ENCODE measurements at regions not wholly inside any gene's neighbourhood (a gene's known extent, or its start where the extent isn't known, plus 50 kb on each side); places are given as distances from the start of the nearest gene placed in this dataset.

DNA sequence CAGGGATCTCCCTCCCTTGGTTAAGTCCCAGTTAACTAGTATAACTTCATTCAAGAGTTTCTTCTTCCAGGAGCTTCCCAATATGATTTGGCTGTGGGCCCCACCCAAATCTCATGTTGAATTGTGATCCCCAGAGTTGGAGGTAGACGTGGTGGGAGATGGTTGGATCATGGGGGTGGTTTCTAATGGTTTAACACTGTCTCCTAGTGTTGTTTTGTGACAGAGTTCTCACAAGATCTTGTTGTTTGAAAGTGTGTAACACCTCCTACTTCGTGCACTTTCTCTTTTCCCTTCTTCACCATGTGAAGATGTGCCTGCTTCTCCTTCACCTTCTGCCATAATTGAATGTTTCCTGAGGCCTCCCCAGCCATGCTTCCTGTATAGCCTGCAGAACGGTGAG is 251.8 kb upstream of the FGGY start:
- TF ChIP-seq, protein P1, sequence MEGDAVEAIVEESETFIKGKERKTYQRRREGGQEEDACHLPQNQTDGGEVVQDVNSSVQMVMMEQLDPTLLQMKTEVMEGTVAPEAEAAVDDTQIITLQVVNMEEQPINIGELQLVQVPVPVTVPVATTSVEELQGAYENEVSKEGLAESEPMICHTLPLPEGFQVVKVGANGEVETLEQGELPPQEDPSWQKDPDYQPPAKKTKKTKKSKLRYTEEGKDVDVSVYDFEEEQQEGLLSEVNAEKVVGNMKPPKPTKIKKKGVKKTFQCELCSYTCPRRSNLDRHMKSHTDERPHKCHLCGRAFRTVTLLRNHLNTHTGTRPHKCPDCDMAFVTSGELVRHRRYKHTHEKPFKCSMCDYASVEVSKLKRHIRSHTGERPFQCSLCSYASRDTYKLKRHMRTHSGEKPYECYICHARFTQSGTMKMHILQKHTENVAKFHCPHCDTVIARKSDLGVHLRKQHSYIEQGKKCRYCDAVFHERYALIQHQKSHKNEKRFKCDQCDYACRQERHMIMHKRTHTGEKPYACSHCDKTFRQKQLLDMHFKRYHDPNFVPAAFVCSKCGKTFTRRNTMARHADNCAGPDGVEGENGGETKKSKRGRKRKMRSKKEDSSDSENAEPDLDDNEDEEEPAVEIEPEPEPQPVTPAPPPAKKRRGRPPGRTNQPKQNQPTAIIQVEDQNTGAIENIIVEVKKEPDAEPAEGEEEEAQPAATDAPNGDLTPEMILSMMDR (IDR thresholded peaks at IDR 0.05): no peak
- TF ChIP-seq POLR2A (IDR thresholded peaks at IDR 0.05) (no peak), EP300 (IDR thresholded peaks at IDR 0.05) (no peak)

Data from tibial nerve (tissue), 4 donors.